GM23338 (cell line): ENCODE measurements at regions not wholly inside any gene's neighbourhood (a gene's known extent, or its start where the extent isn't known, plus 50 kb on each side); places are given as distances from the start of the nearest gene placed in this dataset.

ENCODE experiments used
- ATAC-seq: fragments of 200-7000 bp; cut with Tn5 transposase; 3 replicates; pipeline ENCODE4 v1.9.1; 2020
- DNase-seq: peaks from one replicate; pipeline ENCODE4 v3.0.0-alpha.2; 2015; ENCODE audit warnings: low spot score
- H2AFZ ChIP-seq: fragments of 200-600 bp; sonication (generic); 2 replicates; pipeline ENCODE4 v1.8.0; 2016; ENCODE audit warnings: antibody characterized with exemption, mild to moderate bottlenecking, moderate library complexity
- H3F3A ChIP-seq: fragments of 200-600 bp; sonication (generic); replicated peaks from 2 replicates; pipeline ENCODE4 v1.8.0; 2017; ENCODE audit warnings: antibody characterized with exemption, mixed run types, low read depth
- H3K27ac ChIP-seq: fragments of 200-600 bp; sonication (generic); 2 replicates; pipeline ENCODE4 v1.6.1; 2016; ENCODE audit warnings: low read depth
- H3K27me3 ChIP-seq: fragments of 200-600 bp; sonication (generic); 2 replicates; pipeline ENCODE4 v1.8.0; 2016; ENCODE audit warnings: mild to moderate bottlenecking, mixed run types, moderate library complexity; ENCODE audit not compliant: insufficient read depth
- H3K36me3 ChIP-seq: fragments of 200-600 bp; sonication (generic); 2 replicates; pipeline ENCODE4 v1.8.0; 2016; ENCODE audit warnings: mild to moderate bottlenecking; ENCODE audit not compliant: insufficient read depth
- H3K4me1 ChIP-seq: fragments of 200-600 bp; sonication (generic); 2 replicates; pipeline ENCODE4 v1.8.0; 2016; ENCODE audit warnings: mild to moderate bottlenecking, moderate library complexity; ENCODE audit not compliant: insufficient read depth
- H3K4me2 ChIP-seq: fragments of 200-600 bp; sonication (generic); 2 replicates; pipeline ENCODE4 v1.7.1; 2017; ENCODE audit warnings: mixed run types
- H3K4me3 ChIP-seq: fragments of 200-600 bp; sonication (generic); 2 replicates; pipeline ENCODE4 v1.6.1; 2016; ENCODE audit warnings: mixed run types
- H3K79me2 ChIP-seq: fragments of 200-600 bp; sonication (generic); replicated peaks from 2 replicates; pipeline ENCODE4 v1.8.0; 2017; ENCODE audit warnings: mild to moderate bottlenecking; ENCODE audit not compliant: insufficient read depth
- H3K9me2 ChIP-seq: fragments of 200-600 bp; sonication (generic); 2 replicates; pipeline ENCODE4 v1.8.0; 2017; ENCODE audit not compliant: insufficient read depth
- H4K20me1 ChIP-seq: fragments of 200-600 bp; sonication (generic); replicated peaks from 2 replicates; pipeline ENCODE4 v1.8.0; 2017; ENCODE audit warnings: mild to moderate bottlenecking; ENCODE audit not compliant: insufficient read depth
- H3K27ac Mint-ChIP-seq: 2 replicates; pipeline ENCODE4 v1.8.0; 2020; ENCODE audit warnings: inconsistent platforms, mild to moderate bottlenecking, moderate library complexity, mixed read lengths
- H3K27me3 Mint-ChIP-seq: 3 replicates; pipeline ENCODE4 v1.8.0; 2022; ENCODE audit warnings: low read depth, mild to moderate bottlenecking, moderate library complexity, mixed read lengths, inconsistent platforms; ENCODE audit not compliant: insufficient read depth, poor library complexity
- H3K36me3 Mint-ChIP-seq: 3 replicates; pipeline ENCODE4 v1.8.0; 2021; ENCODE audit warnings: low read depth, mild to moderate bottlenecking, inconsistent platforms, moderate library complexity, mixed read lengths
- H3K4me1 Mint-ChIP-seq: 3 replicates; pipeline ENCODE4 v1.8.0; 2020; ENCODE audit warnings: mild to moderate bottlenecking, inconsistent platforms, mixed read lengths
- H3K4me3 Mint-ChIP-seq: 3 replicates; pipeline ENCODE4 v1.8.0; 2021; ENCODE audit warnings: moderate library complexity, mild to moderate bottlenecking, inconsistent platforms, mixed read lengths
- H3K9me3 Mint-ChIP-seq: 3 replicates; pipeline ENCODE4 v1.8.0; 2020; ENCODE audit warnings: moderate library complexity, mild to moderate bottlenecking, inconsistent platforms, mixed read lengths
- CREB1 ChIP-seq: fragments of 250-450 bp; sonication (Bioruptor Pico); IDR thresholded peaks from 2 replicates; pipeline ENCODE4 v1.5.0; 2020; ENCODE audit warnings: low read depth, mild to moderate bottlenecking, moderate library complexity
- CTCF ChIP-seq, 2 experiments: fragments of 200-600 bp in 1 of 2; sonication (generic) in 1 of 2; conservative IDR thresholded peaks; 2 replicates each; pipeline versions ENCODE4 v1.5.1 to v1.6.1; 2016 to 2017; ENCODE audit warnings: antibody characterized with exemption in 2 of 2, low read depth in 2 of 2, mild to moderate bottlenecking in 2 of 2, moderate library complexity in 1 of 2
- ETS1 ChIP-seq: IDR thresholded peaks from 2 replicates; pipeline ENCODE4 v1.6.1; 2016; ENCODE audit warnings: antibody characterized with exemption
- EZH2 ChIP-seq: fragments of 200-600 bp; sonication (generic); IDR thresholded peaks from one replicate; pipeline ENCODE4 v1.8.0; 2017; ENCODE audit warnings: antibody characterized with exemption, mild to moderate bottlenecking, low read depth; ENCODE audit not compliant: unreplicated experiment
- EZH2phosphoT487 ChIP-seq: fragments of 200-600 bp; sonication (generic); IDR thresholded peaks from one replicate; pipeline ENCODE4 v1.8.1; 2018; ENCODE audit warnings: antibody characterized with exemption; ENCODE audit not compliant: unreplicated experiment
- JUNB ChIP-seq: IDR thresholded peaks from one replicate; pipeline ENCODE4 v1.6.1; 2016; ENCODE audit warnings: antibody characterized with exemption; ENCODE audit not compliant: unreplicated experiment
- NANOG ChIP-seq: IDR thresholded peaks from 2 replicates; pipeline ENCODE4 v1.6.1; 2016; ENCODE audit warnings: antibody characterized with exemption, borderline replicate concordance
- POLR2AphosphoS5 ChIP-seq: IDR thresholded peaks from 2 replicates; pipeline ENCODE4 v1.6.1; 2016; ENCODE audit warnings: antibody characterized with exemption, low read depth
- REST ChIP-seq: IDR thresholded peaks from one replicate; pipeline ENCODE4 v1.6.1; 2018; ENCODE audit warnings: antibody characterized with exemption; ENCODE audit not compliant: unreplicated experiment
- STAT1 ChIP-seq: IDR thresholded peaks from one replicate; pipeline ENCODE4 v1.6.1; 2016; ENCODE audit warnings: antibody characterized with exemption; ENCODE audit not compliant: unreplicated experiment
- ZNF114 ChIP-seq: fragments of 250-450 bp; sonication (Bioruptor Pico); IDR thresholded peaks from 2 replicates; pipeline ENCODE4 v1.5.0; 2020; ENCODE audit warnings: mild to moderate bottlenecking, moderate library complexity
- ZNF331 ChIP-seq: fragments of 250-450 bp; sonication (Bioruptor Pico); IDR thresholded peaks from 2 replicates; pipeline ENCODE4 v1.5.0; 2020; ENCODE audit warnings: low read depth, mild to moderate bottlenecking, moderate library complexity
- ZNF462 ChIP-seq: fragments of 250-450 bp; sonication (Bioruptor Pico); IDR thresholded peaks from 2 replicates; pipeline ENCODE4 v1.5.0; 2020; ENCODE audit warnings: mild to moderate bottlenecking, moderate library complexity

- peaks cover 2% of the 10 kb centered on the region for H3K27me3 Mint-ChIP-seq
- H3K27ac Mint-ChIP-seq = no peak overlapping the region
- H3K27ac ChIP-seq = no peak overlapping the region
- TF ChIP-seq ZNF331 (CRISPR knock-in tag) = no peak
- TF ChIP-seq NANOG = no peak
- no peak for TF ChIP-seq EZH2phosphoT487
- TF ChIP-seq ZNF462 = no peak
- no peak for TF ChIP-seq EZH2
- no peak for TF ChIP-seq POLR2AphosphoS5
- TF ChIP-seq JUNB = no peak
- TF ChIP-seq ETS1 = no peak
- no peak for TF ChIP-seq STAT1
- TF ChIP-seq CTCF (conservative IDR thresholded peaks at IDR 0.05; ENCODE audit: low read depth in 2 of 2) = no peak
- no peak for TF ChIP-seq REST
- TF ChIP-seq CREB1 = no peak
- no peak for TF ChIP-seq ZNF114
- H3K4me1 Mint-ChIP-seq = no peaks in the 10 kb centered on the region
- H3K4me3 ChIP-seq = no peak overlapping the region
- no peaks in the 10 kb centered on the region for H4K20me1 ChIP-seq
- no peaks in the 10 kb centered on the region for H3K9me2 ChIP-seq
- no peak overlapping the region for H3K4me3 Mint-ChIP-seq
- no peaks in the 10 kb centered on the region for H3K36me3 Mint-ChIP-seq
- ATAC-seq = no peak
- DNase-seq = no peak
- no peaks in the 10 kb centered on the region for H3K4me1 ChIP-seq
- H3K36me3 ChIP-seq = no peaks in the 10 kb centered on the region
- no peaks in the 10 kb centered on the region for H3K27me3 ChIP-seq
- H2AFZ ChIP-seq = no peak overlapping the region
- H3K79me2 ChIP-seq = no peaks in the 10 kb centered on the region
- no peaks in the 10 kb centered on the region for H3K9me3 Mint-ChIP-seq
- H3K4me2 ChIP-seq = no peak overlapping the region
- no peaks in the 10 kb centered on the region for H3F3A ChIP-seq
Observed at GRCh38 chr21:35862969-35863368, 197.4 kb downstream of the SETD4 start.
